NCI-H187 (cell line): ENCODE measurements at regions not wholly inside any gene's neighbourhood (a gene's known extent, or its start where the extent isn't known, plus 50 kb on each side); places are given as distances from the start of the nearest gene placed in this dataset.

Experiments used
- DNase-seq, 2 experiments: peaks; one replicate each; lab custom pipeline; 2025; lab: John Stamatoyannopoulos, UW

- no peak for DNase-seq
Observed at GRCh38 chr17:79280010-79280409, 205.4 kb downstream of the ENGASE start.

GRCh38 chr17:79279320-79279719, 204.7 kb downstream of the ENGASE start:
- DNase-seq: no peak

- no peak for DNase-seq
Observed at GRCh38 chr17:79276821-79277220, 202.2 kb downstream of the ENGASE start.

- DNase-seq: no peak
Observed at GRCh38 chr17:79273660-79274059, 199.0 kb downstream of the ENGASE start.

GRCh38 chr17:79272666-79273219, 198.1 kb downstream of the ENGASE start:
- DNase-seq: no peak

- no peak for DNase-seq
Observed at GRCh38 chr17:79272220-79272619, 197.6 kb downstream of the ENGASE start.

GRCh38 chr17:79269620-79270019, 195.0 kb downstream of the ENGASE start:
- DNase-seq: no peak

- DNase-seq: no peak
Observed at GRCh38 chr17:79263191-79263590, 188.6 kb downstream of the ENGASE start.

GRCh38 chr17:79262624-79263023, 188.0 kb downstream of the ENGASE start:
- DNase-seq: no peak

GRCh38 chr17:79261355-79262072, 186.9 kb downstream of the ENGASE start:
- DNase-seq: no peak

- DNase-seq: no peak
Observed at GRCh38 chr17:79258843-79259242, 184.2 kb downstream of the ENGASE start.

GRCh38 chr17:79258041-79258440, 183.4 kb downstream of the ENGASE start:
- no peak for DNase-seq

- peak; percentile 39 to 41 for DNase-seq
Observed at GRCh38 chr17:79255926-79256585, 181.4 kb downstream of the ENGASE start.

GRCh38 chr17:79255456-79255855, 180.8 kb downstream of the ENGASE start:
- no peak for DNase-seq

- no peak for DNase-seq
Observed at GRCh38 chr17:79255046-79255445, 180.4 kb downstream of the ENGASE start.

GRCh38 chr17:79252886-79253285, 178.3 kb downstream of the ENGASE start:
- DNase-seq: peak in 1 of 2 experiments; percentile 70

GRCh38 chr17:79251824-79252223, 177.2 kb downstream of the ENGASE start:
- peak in 1 of 2 experiments; percentile 30 for DNase-seq

- DNase-seq: no peak
Observed at GRCh38 chr17:79249929-79250521, 175.4 kb downstream of the ENGASE start.

- DNase-seq: no peak
Observed at GRCh38 chr17:79248843-79249493, 174.3 kb downstream of the ENGASE start.

GRCh38 chr17:79246225-79247190, 171.9 kb downstream of the ENGASE start:
- no peak for DNase-seq

GRCh38 chr17:79244665-79245064, 170.0 kb downstream of the ENGASE start:
- no peak for DNase-seq
